Kasumi-1 (cell line): ENCODE measurements at regions not wholly inside any gene's neighbourhood (a gene's known extent, or its start where the extent isn't known, plus 50 kb on each side); places are given as distances from the start of the nearest gene placed in this dataset.
"Not testable (repeated sequence)": the region's sequence is repeated elsewhere in the genome, so short reads cannot be mapped to it uniquely, and the experiment has no call there.

ENCODE experiments used
- DNase-seq, 2 experiments: peaks; one replicate each; lab custom pipeline; 2025; lab: John Stamatoyannopoulos, UW

DNA sequence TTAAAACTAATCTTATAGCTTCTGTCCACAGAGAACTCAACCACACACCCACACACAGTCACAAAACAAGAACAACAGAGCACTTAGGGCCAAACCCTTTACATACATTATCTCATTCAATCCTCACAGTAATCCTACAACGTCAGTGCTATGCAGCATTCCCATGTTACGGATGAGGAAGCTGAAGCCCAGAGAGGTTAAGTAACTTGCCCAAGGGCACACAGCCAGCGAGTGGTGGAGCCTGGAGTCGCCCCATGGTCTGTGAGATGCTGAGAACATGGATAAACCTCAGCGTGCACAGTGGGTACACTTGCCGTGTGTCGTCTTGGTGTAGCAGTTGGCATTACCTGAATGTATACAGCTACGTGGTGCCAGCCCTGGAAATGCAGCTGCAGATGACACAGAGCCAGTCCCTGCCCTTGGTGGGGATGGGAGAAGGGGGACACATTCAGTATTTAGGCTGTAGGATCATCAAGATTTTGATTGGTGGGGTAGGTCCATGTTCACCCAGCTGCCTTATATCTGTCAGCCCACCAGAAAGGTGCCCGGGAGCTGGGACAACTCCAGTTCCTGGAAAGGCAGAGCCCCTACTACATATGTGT lies 177.0 kb downstream of the IRF8 start:
- no peak for DNase-seq

DNA sequence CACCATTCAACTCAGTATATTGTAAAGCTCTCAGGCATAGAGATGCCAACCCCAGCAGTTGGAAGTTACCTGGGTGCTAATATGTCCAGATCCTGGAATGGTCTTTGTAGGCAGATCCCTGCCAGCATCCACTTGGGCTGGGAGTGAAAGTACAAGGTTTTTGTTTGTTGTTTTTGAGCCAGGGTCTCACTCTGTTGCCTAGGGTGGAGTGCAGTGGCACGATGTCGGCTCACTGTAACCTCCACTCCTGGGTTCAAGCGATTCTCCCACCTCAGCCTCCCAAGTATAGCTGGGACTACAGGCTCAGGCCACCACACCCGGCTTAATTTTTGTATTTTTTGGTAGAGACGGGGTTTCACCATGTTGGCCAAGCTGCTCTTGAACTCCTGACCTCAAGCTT lies 177.6 kb downstream of the IRF8 start:
- DNase-seq, result no peak

DNA sequence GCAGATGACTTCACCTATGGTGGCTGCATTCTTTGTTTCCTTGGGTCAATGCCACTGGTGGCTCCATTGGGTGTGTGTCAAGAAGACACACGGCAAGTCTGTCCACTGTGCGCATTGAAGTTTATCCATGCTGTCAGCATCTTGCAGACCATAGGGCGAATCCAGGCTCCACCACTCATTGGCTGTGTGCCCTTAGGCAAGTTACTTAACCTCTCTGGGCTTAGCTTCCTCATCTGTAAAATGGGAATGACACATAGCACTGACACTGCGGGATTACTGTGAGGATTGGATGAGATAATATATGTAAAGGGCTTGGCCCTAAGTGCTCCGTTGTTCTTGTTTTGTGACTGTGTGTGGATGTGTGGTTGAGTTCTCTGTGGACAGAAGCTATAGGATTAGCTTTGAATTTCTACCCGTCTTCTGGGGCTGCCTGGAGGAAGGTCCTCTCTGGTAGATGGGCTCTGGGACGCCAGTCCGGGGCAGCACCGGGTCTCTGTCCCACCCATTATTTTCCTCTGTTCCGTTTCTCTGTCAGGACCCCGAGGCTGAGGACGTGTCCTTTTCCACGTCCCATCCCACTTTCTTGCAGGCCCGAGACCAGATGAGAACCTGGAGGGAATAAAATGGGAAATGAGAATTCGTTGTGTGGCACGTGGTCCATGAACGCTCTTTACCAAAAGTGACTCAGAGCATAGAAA lies 178.4 kb downstream of the IRF8 start:
- no peak for DNase-seq

DNA sequence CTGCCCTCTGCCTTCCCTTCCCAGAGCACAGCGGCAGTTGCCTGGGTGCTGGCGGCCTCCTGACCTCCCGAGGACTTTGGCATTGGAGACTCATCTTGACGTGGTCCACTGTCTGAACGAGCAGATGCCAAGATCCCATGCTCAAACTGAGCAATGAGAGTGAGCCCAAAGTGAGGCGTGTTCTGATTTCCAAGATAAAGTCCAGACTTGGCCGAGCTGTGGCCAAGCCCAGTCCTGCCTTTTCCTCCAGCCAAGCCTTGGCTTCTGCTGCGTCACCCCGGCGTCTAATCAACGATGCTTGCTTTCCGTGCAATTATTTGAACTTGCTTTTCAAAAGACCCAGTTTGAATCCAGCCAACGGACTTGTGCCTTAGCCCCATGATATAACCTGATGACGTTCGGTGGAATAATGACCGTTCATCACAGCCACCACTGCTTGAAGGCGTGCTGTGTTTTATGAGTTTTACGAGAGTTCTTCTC lies 179.2 kb downstream of the IRF8 start:
- no peak for DNase-seq

DNA sequence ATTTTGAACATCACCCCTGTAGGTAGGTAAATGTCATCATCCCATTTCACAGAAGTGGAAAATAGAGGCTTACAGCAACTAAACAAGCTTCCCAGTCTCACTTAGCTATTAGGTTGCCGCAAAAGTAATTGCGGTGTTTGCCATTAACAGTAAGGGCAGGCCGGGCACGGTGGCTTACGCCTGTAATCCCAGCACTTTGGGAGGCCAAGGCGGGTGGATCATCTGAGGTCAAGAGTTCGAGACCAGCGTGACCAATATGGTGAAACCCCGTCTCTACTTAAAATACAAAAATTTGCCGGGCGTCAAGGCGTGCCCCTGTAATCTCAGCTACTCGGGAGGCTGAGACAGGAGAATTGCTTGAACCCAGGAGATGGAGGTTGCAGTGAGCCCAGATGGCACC lies 179.7 kb downstream of the IRF8 start:
- not testable (repeated sequence) for DNase-seq

DNA sequence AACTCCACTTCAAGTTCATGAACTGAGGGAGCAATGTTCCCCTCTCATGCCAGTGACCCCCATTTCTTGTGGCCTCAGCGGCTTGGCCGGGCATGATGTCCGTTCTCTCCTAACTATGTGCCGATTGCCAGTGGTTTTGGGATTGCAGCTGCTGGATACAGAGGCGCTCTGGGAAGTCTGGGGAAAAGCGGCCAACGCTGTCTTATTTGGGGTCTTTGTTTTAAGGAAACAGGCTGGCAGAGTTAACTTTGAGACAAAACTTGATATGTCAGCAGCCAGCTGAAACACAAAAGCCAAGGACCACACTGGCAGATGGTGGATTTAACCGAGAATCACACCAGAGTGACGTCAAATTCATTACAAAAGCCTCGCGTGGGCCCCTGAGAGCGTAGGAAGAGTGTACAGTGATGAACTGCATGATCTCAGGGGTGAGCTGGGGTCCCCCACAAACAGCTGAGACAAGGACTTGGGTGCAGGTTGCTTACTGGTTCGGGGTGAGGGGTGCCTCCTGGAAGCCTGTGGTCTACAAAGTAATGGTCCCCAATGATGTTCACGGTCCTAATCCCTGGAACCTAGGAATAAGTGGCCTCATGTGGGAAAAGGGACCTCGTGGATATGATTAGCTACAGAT lies 180.4 kb downstream of the IRF8 start:
- DNase-seq, result no peak

DNA sequence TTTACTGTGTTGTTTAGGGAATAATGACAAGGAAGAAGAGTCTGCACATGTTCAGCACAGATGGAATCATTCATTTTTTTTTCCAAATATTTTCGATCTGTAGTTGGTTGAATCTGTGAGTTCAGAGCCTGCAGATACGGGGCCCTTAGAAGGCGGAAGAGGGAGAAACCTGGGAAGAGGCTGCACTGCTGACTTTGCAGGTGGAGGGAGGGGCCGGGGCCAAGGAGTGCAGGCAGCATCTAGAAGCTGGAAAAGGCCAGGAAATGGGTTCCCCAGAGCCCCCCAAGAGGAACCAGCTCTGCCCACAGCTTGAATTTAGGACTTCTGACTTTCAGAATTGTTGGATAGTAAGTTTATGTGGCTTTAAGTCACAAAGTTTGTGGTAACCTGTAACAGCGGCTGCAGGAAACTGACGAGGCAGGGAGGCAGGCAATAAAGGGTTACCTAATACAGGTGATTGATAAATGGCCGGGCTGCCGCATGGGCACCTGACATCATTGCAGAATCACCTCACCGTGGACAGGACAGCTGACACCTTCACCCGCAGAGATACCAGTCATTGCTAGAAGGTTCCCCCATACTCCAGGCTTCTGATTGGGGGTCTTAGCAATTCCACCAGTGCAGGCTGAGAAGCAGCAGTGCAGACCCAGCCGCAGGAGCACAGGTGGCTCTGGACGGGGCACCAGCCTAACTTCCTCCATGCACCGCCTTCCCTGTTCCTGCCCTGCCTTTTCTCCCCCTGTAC lies 181.3 kb downstream of the IRF8 start:
- no peak for DNase-seq

DNA sequence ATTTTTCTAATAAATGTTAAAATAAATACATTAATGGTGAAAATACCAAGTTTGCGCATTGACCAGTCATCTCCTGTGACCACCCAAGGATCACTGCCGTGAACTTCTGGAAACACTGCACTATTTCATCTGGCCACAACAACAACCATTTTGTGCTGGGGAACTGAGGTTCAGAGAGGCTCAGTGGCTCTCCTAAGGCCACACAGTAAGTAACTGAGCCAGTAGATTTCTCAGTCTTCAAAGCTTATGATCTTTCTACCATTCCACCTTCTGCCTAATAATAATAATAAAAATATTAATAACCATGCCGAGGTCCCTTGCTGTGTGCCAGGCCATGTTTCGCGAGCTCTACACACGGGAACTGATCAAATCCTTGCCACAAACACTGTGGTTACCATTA lies 182.0 kb downstream of the IRF8 start:
- DNase-seq, result no peak

DNA sequence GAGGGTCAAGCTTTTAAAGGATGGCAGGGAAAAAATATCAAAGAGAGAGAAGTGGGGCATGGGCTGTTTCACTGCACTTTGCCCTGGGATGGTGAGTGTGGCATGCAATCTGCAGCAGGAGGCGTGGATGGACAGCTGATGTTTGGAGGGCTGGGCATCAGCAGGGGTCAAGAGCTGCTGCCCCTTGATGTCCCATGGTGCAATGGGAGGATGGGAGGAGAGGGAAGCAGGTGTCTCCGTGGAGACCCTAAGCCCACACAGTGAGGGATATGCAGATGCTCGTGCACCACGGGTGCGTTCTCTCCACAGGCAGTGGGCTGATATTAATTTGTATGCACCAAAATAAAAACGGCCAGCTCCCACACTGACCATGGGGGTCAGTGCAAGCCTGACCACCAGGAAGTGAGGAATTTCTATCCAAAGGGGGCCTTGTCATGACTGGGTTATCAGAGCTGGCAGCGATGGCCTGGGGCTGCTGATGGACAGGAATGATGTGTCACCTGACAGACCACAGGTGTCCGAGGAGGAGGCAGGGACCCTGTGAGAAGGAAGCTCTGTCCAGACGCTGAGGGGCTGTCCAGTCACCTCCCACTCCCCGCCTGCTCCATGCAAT lies 183.6 kb downstream of the IRF8 start:
- no peak for DNase-seq

DNA sequence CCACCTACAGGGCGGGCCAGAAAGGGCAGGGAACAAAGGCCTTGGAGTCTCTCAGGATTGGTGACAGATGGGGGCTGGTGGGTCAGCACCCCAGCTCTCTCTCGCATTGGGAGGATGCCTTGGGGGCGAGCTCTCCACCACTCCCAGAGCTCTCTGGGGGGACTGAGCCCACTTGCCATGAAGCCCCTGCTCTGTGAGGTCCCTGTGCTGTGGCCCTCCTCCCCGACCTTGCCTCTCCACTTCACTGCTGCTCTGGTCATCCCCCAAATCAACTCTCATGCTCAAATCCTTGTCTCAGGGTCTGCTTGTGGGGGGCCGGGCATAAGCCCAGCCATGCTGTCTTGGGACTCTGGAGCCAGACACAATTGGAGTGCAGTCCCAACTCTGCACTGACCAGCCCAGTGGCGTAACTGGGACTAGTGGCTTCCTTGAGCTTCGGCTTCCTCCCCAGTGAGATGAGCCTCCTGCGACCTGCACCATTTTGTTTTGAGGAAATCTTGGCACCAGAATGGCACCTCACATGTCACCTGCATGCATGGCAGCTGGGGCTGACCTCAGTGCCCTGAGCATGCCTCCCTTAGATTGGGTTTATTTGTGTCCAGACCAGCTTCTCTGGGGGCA lies 184.5 kb downstream of the IRF8 start:
- no peak for DNase-seq

DNA sequence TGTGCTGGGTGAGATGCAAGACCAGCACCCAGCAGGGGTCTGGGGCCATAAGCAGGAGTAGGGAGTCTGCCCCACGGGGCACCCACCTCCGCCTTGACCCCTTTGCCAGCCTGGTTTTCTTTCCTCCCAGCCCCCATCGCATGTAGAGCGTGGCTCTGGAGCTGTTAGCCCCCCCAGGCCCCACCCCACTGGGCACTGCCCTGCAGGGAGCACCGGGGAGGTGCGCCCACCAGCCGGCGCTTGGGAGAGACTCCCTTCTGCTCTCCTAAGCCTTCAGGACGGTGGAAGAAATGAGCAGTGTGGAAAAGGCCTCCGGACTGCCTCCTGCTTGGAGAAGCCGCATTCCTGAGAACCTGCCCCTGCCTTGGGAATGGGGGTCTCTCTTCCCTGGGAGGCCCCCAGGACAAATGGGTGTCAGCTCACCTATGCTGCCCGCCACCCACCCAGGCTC lies 186.2 kb downstream of the IRF8 start:
- no peak for DNase-seq

DNA sequence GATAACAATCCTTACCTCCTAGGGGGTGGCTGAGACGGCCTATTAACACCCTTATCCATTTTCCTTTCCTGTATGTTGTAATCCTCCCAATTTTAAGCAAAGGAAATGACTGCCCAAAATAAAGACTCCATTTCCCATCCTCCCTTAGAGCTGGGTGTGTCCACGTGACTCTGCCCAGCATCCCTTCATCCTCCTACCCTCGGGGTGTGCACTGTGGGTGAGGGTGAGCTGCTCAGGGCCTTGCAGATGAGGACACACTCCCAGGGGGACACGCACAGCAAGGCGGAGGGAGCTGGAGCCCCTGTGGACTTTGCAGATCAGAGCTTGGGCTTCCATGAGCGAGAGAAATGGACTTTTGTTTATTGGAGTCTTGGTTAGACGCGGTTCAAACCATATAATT lies 186.8 kb downstream of the IRF8 start:
- DNase-seq, result no peak

DNA sequence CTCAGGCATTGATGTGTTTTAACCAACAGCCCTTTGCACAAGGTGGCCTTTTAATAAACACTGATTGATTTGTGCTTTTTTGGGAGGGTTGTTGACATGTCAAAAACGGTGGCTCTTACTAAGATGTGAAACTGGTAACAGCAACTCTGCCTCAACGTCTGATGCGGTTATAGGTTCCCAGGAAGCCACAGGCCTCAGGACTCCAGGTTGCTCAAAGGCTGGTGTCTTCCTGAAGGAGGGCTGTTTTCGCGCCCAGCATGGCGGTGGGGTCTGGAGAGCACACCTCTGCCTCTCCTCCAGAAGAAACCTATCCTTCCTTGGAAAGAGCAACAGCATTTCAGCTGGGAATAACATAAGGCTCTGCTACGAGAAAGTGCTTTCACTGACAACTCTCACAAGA lies 187.5 kb downstream of the IRF8 start:
- no peak for DNase-seq

DNA sequence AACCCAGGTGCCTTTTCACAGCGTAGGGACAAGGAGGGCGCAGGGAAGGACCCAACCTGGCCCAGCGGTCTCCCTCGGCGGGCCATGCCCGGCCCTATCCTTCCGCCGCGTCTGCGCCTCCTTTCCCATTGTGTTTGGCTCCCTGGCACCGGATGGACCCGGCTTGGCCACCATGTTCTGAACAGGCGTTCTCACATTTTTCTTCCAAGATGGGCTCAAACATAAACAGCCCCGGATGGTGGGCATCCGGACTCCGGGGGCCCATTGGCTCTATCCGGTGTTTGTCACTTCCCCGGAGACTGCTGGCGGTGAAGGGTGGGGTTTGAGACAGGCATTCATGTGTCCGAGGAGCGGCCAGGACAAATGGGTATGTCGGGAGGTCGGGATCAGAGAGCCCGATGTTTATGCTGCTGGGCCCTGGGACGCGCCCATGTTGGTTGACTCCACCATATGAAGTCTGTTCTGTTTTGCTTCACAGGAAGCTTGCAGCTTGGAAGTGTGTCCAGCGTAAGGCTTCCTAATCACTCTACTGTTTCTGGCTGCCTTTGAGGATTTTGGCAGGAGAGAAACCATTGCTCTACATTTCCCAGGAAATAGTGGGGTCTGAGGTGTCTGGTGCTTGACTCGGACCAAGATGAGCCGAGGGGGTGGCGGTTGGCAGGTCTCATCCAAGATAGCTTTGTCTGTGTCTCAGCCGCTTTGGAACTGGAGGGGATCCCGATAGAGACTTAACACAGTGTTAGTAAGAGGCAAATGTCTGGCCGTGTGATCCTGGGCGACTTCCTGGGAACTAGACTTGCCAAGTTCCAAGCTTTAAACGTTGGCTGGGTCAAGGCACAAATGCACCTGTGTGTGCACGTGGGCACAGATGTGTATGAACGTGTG lies 188.3 kb downstream of the IRF8 start:
- DNase-seq, result no peak

DNA sequence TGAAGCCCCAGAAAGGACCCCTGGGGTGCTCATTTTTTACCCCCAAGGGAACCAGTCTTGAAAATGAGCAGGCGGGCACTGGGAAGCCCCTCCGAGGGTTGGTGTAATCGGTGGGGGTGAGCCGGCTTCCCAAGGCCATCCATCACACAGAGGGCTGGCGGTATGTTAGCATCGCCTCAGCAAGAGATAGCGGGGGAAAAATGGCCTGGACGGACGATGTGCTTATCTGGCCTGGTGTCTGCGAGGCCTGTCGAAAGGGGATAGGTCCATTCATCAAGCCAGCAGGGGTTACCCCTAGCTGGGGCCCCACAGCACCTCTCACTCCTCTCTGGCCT lies 188.9 kb downstream of the IRF8 start:
- DNase-seq, result no peak

DNA sequence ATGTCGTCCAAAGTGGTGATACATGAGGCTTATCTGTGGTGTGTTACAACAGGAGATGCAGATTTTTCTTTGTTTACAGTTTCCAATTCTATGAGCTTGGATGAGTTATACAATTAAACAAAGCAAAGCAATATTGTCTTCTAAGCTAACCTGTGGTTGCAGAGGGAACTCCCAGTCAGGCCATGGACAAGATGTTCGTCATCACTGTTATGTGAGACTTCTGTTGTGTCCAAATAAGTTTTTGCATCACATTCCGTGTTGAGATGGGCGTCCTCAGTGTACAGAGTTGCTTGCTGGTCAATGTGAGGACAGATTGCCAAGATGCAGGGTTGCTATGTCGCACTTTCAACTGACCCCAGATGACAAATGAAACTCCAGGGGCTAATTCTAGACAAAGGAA lies 189.3 kb downstream of the IRF8 start:
- DNase-seq, result no peak

DNA sequence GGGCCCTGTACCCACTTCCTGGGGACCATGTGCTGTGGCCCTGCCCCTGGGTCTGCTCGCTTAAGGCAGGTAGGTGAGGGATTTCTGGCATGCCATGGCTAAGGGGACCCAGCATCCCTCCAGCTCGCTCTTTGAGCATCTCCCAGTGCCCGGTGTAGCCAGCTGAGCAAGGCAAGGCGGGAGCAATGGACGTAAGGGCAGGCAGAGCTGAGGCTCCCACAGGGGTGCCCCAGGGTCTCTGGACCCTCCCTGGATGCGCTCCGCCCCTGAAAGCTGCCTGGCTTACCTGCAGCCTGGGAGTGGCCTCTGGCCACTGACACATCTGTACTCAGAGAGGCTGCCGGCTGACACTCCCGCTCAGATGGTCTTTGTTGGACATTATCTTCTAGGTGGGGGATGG lies 189.9 kb downstream of the IRF8 start:
- no peak for DNase-seq

DNA sequence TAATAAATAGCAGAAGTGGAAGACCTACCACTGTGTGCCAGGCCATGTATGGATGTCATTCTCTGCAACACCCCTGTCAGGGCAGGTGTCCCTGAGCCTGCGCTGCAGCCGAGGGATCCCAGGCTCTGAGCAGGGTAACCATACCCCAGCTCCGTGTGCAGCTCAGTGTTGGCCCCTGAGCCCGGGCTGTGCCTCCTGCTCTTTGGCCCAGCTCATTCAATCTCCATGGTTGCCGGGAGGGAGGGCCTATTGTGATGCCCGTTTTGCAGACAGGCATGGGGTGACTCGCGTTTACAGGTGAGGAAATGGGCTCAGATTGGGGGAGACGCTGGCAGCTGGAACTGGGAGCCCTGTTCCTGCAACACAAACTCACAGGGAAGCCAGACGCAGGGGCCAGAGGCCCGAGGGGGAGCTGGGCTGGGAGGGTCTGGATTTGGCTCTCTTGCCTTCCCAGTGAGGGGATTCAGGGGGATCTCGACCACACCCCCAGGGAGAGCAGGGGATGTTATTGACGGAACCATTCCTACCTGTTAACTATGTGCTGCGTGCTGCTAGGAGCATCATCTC lies 190.5 kb downstream of the IRF8 start:
- no peak for DNase-seq

DNA sequence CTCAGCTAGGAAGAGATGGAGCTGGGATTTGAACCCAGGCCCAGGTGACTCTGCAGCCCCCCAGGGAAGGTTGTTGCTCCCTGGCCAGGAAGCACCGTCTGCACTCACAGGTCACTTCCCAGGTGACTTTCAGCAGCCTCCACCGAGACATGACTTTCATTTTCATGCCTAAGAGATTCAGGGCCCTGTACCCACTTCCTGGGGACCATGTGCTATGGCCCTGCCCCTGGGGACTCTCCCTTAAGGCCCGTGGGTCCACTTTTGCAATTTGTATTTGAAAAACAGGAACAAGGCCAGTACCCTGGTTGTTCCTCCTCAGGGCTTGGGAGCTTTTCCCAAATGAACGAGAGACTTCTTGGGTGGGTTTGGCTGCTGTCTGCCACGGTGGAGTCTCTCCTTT lies 191.0 kb downstream of the IRF8 start:
- DNase-seq, result no peak

DNA sequence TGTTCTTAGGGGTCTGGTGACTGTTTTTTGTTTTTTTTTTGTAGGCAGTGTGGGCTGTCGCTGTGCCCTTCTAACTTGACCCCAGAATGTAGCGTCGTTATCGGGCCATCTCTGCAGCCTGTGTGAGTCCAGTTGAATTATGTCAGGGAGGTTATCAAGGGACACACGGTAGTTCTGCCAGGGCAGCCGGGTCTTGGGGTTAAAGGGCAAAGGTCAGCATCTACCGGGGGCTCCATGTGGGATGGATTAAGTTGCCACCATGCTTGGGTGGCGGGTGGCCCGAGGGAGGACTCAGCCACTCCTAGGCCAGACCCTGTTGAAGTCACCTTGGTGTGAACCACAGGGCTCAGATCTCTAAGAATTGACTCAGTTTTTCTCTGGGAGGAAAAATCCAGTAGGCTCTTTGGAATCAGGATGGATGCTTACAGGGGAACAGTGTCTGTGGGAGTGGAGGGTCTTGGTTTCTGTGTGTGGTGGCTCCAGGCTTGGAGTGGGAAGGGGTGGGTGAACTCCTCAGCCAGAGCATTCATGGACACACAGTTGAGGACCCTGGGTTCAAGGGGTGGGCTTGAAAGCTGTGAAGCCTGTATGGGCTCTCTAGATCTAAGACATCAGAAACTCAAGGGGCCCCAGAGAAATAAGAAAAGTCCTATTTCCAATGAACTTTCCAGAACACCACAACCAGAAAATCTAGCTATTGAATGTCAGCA lies 191.7 kb downstream of the IRF8 start:
- no peak for DNase-seq
